Panc1 (cell line): ENCODE measurements at regions not wholly inside any gene's neighbourhood (a gene's known extent, or its start where the extent isn't known, plus 50 kb on each side); places are given as distances from the start of the nearest gene placed in this dataset.

Experiments
- ATAC-seq: fragments of 200-7000 bp; cut with Tn5 transposase; 2 replicates; pipeline ENCODE4 v1.9.1; 2020; ENCODE audit warnings: mild to moderate bottlenecking, moderate library complexity
- BruUV-seq: library from RNA; stranded (reverse); fragments of 400-500 nt; replicated peaks from 2 replicates; lab custom pipeline; 2021; lab: Mats Ljungman, UMichigan
- CTCF ChIA-PET: fragments of 300-600 bp; sonication (Branson Sonifier 250); formaldehyde crosslinking; loops from one replicate; lab custom pipeline; 2022; ENCODE audit warnings: antibody characterized with exemption; lab: Charles Lee
- POLR2A ChIA-PET: fragments of 300-600 bp; sonication (Branson Sonifier 250); formaldehyde crosslinking; loops from one replicate; lab custom pipeline; 2022; ENCODE audit warnings: antibody characterized with exemption; lab: Charles Lee
- DNase-seq: peaks from one replicate; pipeline ENCODE4 v3.0.0-alpha.2; 2010; ENCODE audit warnings: low read depth, low spot score
- H3K27ac ChIP-seq: 2 replicates; pipeline ENCODE4 v1.5.1; 2011; ENCODE audit warnings: mild to moderate bottlenecking, low read length, inconsistent platforms
- H3K27me3 ChIP-seq: fragments of 200-500 bp; sonication (Bioruptor generic); 2 replicates; pipeline ENCODE4 v1.6.0; 2014; ENCODE audit warnings: low read length, inconsistent platforms; ENCODE audit not compliant: control insufficient read depth, insufficient read depth
- H3K36me3 ChIP-seq: fragments of 200-500 bp; sonication (Bioruptor generic); 2 replicates; pipeline ENCODE4 v1.5.1; 2014; ENCODE audit warnings: inconsistent platforms, mild to moderate bottlenecking, low read length, moderate library complexity; ENCODE audit not compliant: control insufficient read depth, insufficient read depth
- H3K4me1 ChIP-seq: 2 replicates; pipeline ENCODE4 v1.5.1; 2011; ENCODE audit warnings: inconsistent platforms, mild to moderate bottlenecking, low read length, moderate library complexity; ENCODE audit not compliant: control insufficient read depth, insufficient read depth
- H3K4me3 ChIP-seq, 2 experiments: 2 replicates each; pipeline ENCODE4 v1.5.1; 2011 to 2012; ENCODE audit warnings: low read depth in 2 of 2, low read length in 2 of 2, mild to moderate bottlenecking in 2 of 2, inconsistent platforms in 1 of 2, moderate library complexity in 1 of 2
- H3K9me3 ChIP-seq: fragments of 200-500 bp; sonication (Bioruptor generic); 2 replicates; pipeline ENCODE4 v1.5.1; 2014; ENCODE audit warnings: low read depth, mild to moderate bottlenecking, inconsistent platforms, low read length, moderate library complexity; ENCODE audit not compliant: control insufficient read depth, insufficient read depth
- CTCF ChIP-seq: fragments of 450-650 bp; IDR thresholded peaks from 2 replicates; pipeline ENCODE4 v1.5.1; 2017; ENCODE audit warnings: mild to moderate bottlenecking
- POLR2AphosphoS5 ChIP-seq: IDR thresholded peaks from 2 replicates; pipeline ENCODE4 v1.6.1; 2012; ENCODE audit warnings: mild to moderate bottlenecking, low read depth, low read length, moderate library complexity
- REST ChIP-seq, 2 experiments: IDR thresholded peaks; 2 replicates each; pipeline ENCODE4 v1.6.1; 2011 to 2012; ENCODE audit warnings: low read depth in 2 of 2, control low read depth in 1 of 2, low read length in 1 of 2, mild to moderate bottlenecking in 1 of 2, moderate library complexity in 1 of 2; ENCODE audit not compliant: insufficient read depth in 1 of 2
- SIN3A ChIP-seq: IDR thresholded peaks from 2 replicates; pipeline ENCODE4 v1.6.1; 2012; ENCODE audit warnings: low read depth, mild to moderate bottlenecking, low read length, moderate library complexity, borderline replicate concordance; ENCODE audit not compliant: insufficient read depth
- TCF7L2 ChIP-seq: IDR thresholded peaks from 2 replicates; pipeline ENCODE4 v1.6.1; 2011; ENCODE audit warnings: mild to moderate bottlenecking, low read depth, low read length, inconsistent platforms
- in situ Hi-C: cut with HindIII; loops from 2 replicates; pipeline ENCODE4 v1.10.0; 2016; ENCODE audit warnings: low sequenced_read_pairs, low pct_unique_long_range_greater_than_20kb
- intact Hi-C: fragments of 100-400 bp; cut with micrococcal nuclease; formaldehyde crosslinking; loops from one replicate; pipeline ENCODE4 v1.10.0; 2022; ENCODE audit not compliant: unreplicated experiment

- no peak for DNase-seq
- CTCF ChIA-PET: no interaction called here
- intact Hi-C loops (no loop called here), in situ Hi-C loops (no loop called here)
- POLR2A ChIA-PET: no interaction called here
- H3K27ac ChIP-seq: no peak overlapping the region
- H3K9me3 ChIP-seq: no peaks in the 10 kb centered on the region
- H3K27me3 ChIP-seq: no peaks in the 10 kb centered on the region
- no TSS peak for BruUV-seq
- no peak for TF ChIP-seq SIN3A
- TF ChIP-seq REST (IDR thresholded peaks at IDR 0.05; ENCODE audit: insufficient read depth in 1 of 2, low read depth in 2 of 2, low read length in 1 of 2): no peak
- H3K4me1 ChIP-seq: no peaks in the 10 kb centered on the region
- no peaks in the 10 kb centered on the region for H3K36me3 ChIP-seq
- H3K4me3 ChIP-seq: no peak overlapping the region
- no peak for ATAC-seq
These were observed 54.9 kb upstream of the NBPF3 start for GRCh38 chr1:21385022-21385421.

GRCh38 chr1:21384620-21385019, 55.3 kb upstream of the NBPF3 start:
- ATAC-seq (no peak), DNase-seq (no peak)
- BruUV-seq: no TSS peak
- H3K9me3 ChIP-seq: no peaks in the 10 kb centered on the region
- H3K27me3 ChIP-seq: no peaks in the 10 kb centered on the region
- no peak overlapping the region for H3K4me3 ChIP-seq
- no peaks in the 10 kb centered on the region for H3K36me3 ChIP-seq
- ChIA-PET POLR2A (no interaction called here), CTCF (no interaction called here)
- TF ChIP-seq CTCF (no peak), POLR2AphosphoS5 (no peak)
- in situ Hi-C loops (no loop called here), intact Hi-C loops (no loop called here)
- no peaks in the 10 kb centered on the region for H3K4me1 ChIP-seq
- no peak overlapping the region for H3K27ac ChIP-seq

GRCh38 chr1:21383785-21384401, 56.0 kb upstream of the NBPF3 start:
- BruUV-seq: no TSS peak

More at GRCh38 chr1:21383785-21384401, 56.0 kb upstream of the NBPF3 start:
- ChIA-PET POLR2A (no interaction called here), CTCF (no interaction called here)
- in situ Hi-C loops: no loop called here
- H3K36me3 ChIP-seq: no peaks in the 10 kb centered on the region
- no peaks in the 10 kb centered on the region for H3K4me1 ChIP-seq
- ATAC-seq (no peak), DNase-seq (no peak)
- intact Hi-C loops: no loop called here
- H3K9me3 ChIP-seq: no peaks in the 10 kb centered on the region
- H3K27ac ChIP-seq: no peak overlapping the region
- no peak overlapping the region for H3K4me3 ChIP-seq
- no peak for TF ChIP-seq SIN3A
- TF ChIP-seq CTCF: no peak
- TF ChIP-seq TCF7L2: no peak
- no peak for TF ChIP-seq REST (IDR thresholded peaks at IDR 0.05; ENCODE audit: insufficient read depth in 1 of 2, low read depth in 2 of 2, low read length in 1 of 2)
- no peak for TF ChIP-seq POLR2AphosphoS5
- no peaks in the 10 kb centered on the region; the same call in 1 of the 2 replicates for H3K27me3 ChIP-seq
